Glomerular endothelial cell (primary cell): ENCODE measurements at regions not wholly inside any gene's neighbourhood (a gene's known extent, or its start where the extent isn't known, plus 50 kb on each side); places are given as distances from the start of the nearest gene placed in this dataset.

Experiments
- DNase-seq: peaks from one replicate; pipeline ENCODE4 v3.0.0-alpha.2; 2011; ENCODE audit warnings: low read depth, low spot score; ENCODE audit errors: extremely low read depth

- DNase-seq: no peak
These were observed 54.7 kb upstream of the DSCAM start for GRCh38 chr21:40901691-40902090.

- no peak for DNase-seq
These were observed 55.3 kb upstream of the DSCAM start for GRCh38 chr21:40902299-40902698.

- no peak for DNase-seq
These were observed 56.0 kb upstream of the DSCAM start for GRCh38 chr21:40902993-40903392.

- no peak for DNase-seq
These were observed 58.3 kb upstream of the DSCAM start for GRCh38 chr21:40905251-40905650.

GRCh38 chr21:40912375-40912774, 65.4 kb upstream of the DSCAM start:
- DNase-seq: no peak

- DNase-seq: no peak
These were observed 68.2 kb upstream of the DSCAM start for GRCh38 chr21:40915114-40915513.

GRCh38 chr21:40923407-40923806, 76.4 kb upstream of the DSCAM start:
- no peak for DNase-seq

GRCh38 chr21:40923901-40924300, 76.9 kb upstream of the DSCAM start:
- DNase-seq: no peak

- no peak for DNase-seq
These were observed 77.7 kb upstream of the DSCAM start for GRCh38 chr21:40924641-40925040.

GRCh38 chr21:40926238-40926637, 79.3 kb upstream of the DSCAM start:
- no peak for DNase-seq

- DNase-seq: no peak
These were observed 82.9 kb upstream of the DSCAM start for GRCh38 chr21:40929833-40930232.

- no peak for DNase-seq
These were observed 84.2 kb upstream of the DSCAM start for GRCh38 chr21:40931197-40931596.

GRCh38 chr21:40936178-40936577, 89.2 kb upstream of the DSCAM start:
- no peak for DNase-seq

- DNase-seq: no peak
These were observed 89.9 kb upstream of the DSCAM start for GRCh38 chr21:40936771-40937261.

- DNase-seq: no peak
These were observed 91.1 kb upstream of the DSCAM start for GRCh38 chr21:40938078-40938477.

GRCh38 chr21:40938611-40939010, 91.7 kb upstream of the DSCAM start:
- DNase-seq: no peak

GRCh38 chr21:40947713-40948112, 100.8 kb upstream of the DSCAM start:
- DNase-seq: no peak

- no peak for DNase-seq
These were observed 104.0 kb upstream of the DSCAM start for GRCh38 chr21:40950970-40951369.

GRCh38 chr21:40952551-40953323, 105.8 kb upstream of the DSCAM start:
- no peak for DNase-seq

- DNase-seq: no peak
These were observed 117.7 kb upstream of the DSCAM start for GRCh38 chr21:40964691-40965090.

- DNase-seq: no peak
These were observed 120.8 kb upstream of the DSCAM start for GRCh38 chr21:40967771-40968170.

- DNase-seq: no peak
These were observed 125.2 kb upstream of the DSCAM start for GRCh38 chr21:40972151-40972550.
